K562 (cell line): ENCODE measurements at regions not wholly inside any gene's neighbourhood (a gene's known extent, or its start where the extent isn't known, plus 50 kb on each side); places are given as distances from the start of the nearest gene placed in this dataset.
A peak's percentile ranks its signal among the peaks of the same experiment; 100 is the strongest.

Experiments
- CBFA2T3 ChIP-seq: fragments of 450-650 bp; IDR thresholded peaks from 2 replicates; pipeline ENCODE4 v1.6.1; 2017
- CC2D1A ChIP-seq: fragments of 450-650 bp; IDR thresholded peaks from 2 replicates; pipeline ENCODE4 v1.6.1; 2017; ENCODE audit warnings: mild to moderate bottlenecking
- CHD7 ChIP-seq: fragments of 200-600 bp; sonication (generic); IDR thresholded peaks from one replicate; pipeline ENCODE4 v1.6.1; 2012; ENCODE audit warnings: mild to moderate bottlenecking, low read depth, low read length, inconsistent platforms
- ELF4 ChIP-seq: fragments of 450-650 bp; formaldehyde crosslinking; IDR thresholded peaks from 2 replicates; pipeline ENCODE4 v1.4.0; 2022; ENCODE audit warnings: missing genetic modification characterization
- GATA2 ChIP-seq: sonication (generic); formaldehyde crosslinking; IDR thresholded peaks from 2 replicates; pipeline ENCODE4 v1.4.0; 2020; ENCODE audit warnings: mild to moderate bottlenecking, missing genetic modification reagents
- L3MBTL2 ChIP-seq: fragments of 450-650 bp; IDR thresholded peaks from 2 replicates; pipeline ENCODE4 v1.6.1; 2016; ENCODE audit warnings: mild to moderate bottlenecking, moderate library complexity
- PHF21A ChIP-seq: fragments of 450-650 bp; IDR thresholded peaks from 2 replicates; pipeline ENCODE4 v1.6.1; 2017; ENCODE audit warnings: low read depth, borderline replicate concordance
- REST ChIP-seq, 2 experiments: fragments of 450-650 bp; formaldehyde crosslinking in 1 of 2; IDR thresholded peaks; 2 replicates each; pipeline versions ENCODE4 v1.4.0 to v1.6.1; 2014 to 2020; ENCODE audit warnings: mild to moderate bottlenecking in 2 of 2, borderline replicate concordance in 1 of 2, low read depth in 1 of 2
- SMARCA5 ChIP-seq: fragments of 450-650 bp; IDR thresholded peaks from 2 replicates; pipeline ENCODE4 v1.6.1; 2016

GRCh38 chr5:164358531-164359259 lies 853.3 kb downstream of the MAT2B start (continued):
- TF ChIP-seq REST (IDR thresholded peaks at IDR 0.05; ENCODE audit: borderline replicate concordance) = no peak; the same call in 1 of the 2 replicates
- no peak for TF ChIP-seq REST (CRISPR knock-in tag; IDR thresholded peaks at IDR 0.05; ENCODE audit: low read depth)
- no peak for TF ChIP-seq SMARCA5
- no peak for TF ChIP-seq ELF4
- peak; percentile 93 for TF ChIP-seq CBFA2T3
- TF ChIP-seq CHD7 = no peak
- 0 out of 2 replicates have a peak, but pooled peaks have one; percentile 37 for TF ChIP-seq L3MBTL2
- TF ChIP-seq CC2D1A = peak; percentile 14; the same call in 1 of the 2 replicates
- no peak for TF ChIP-seq PHF21A
- TF ChIP-seq GATA2 (CRISPR knock-in tag) = no peak
